SU-DHL-6 (cell line): ENCODE measurements at regions not wholly inside any gene's neighbourhood (a gene's known extent, or its start where the extent isn't known, plus 50 kb on each side); places are given as distances from the start of the nearest gene placed in this dataset.

Experiments used
- EZH2phosphoT487 ChIP-seq: fragments of 200-600 bp; sonication (generic), shearing (Covaris generic); conservative IDR thresholded peaks from 2 replicates; pipeline ENCODE4 v1.6.1; 2018; ENCODE audit warnings: mild to moderate bottlenecking, antibody characterized with exemption, low read length, moderate library complexity, mixed read lengths
- TF ChIP-seq, protein P1 (sequence below): fragments of 200-600 bp; sonication (generic); IDR thresholded peaks from one replicate; pipeline ENCODE4 v1.5.1; 2017; ENCODE audit warnings: antibody characterized with exemption, mild to moderate bottlenecking, low read length, moderate library complexity; ENCODE audit not compliant: insufficient read depth, poor library complexity, severe bottlenecking

GRCh38 chr17:10968007-10968406 lies 130.1 kb upstream of the PIRT start:
- TF ChIP-seq, protein P1, sequence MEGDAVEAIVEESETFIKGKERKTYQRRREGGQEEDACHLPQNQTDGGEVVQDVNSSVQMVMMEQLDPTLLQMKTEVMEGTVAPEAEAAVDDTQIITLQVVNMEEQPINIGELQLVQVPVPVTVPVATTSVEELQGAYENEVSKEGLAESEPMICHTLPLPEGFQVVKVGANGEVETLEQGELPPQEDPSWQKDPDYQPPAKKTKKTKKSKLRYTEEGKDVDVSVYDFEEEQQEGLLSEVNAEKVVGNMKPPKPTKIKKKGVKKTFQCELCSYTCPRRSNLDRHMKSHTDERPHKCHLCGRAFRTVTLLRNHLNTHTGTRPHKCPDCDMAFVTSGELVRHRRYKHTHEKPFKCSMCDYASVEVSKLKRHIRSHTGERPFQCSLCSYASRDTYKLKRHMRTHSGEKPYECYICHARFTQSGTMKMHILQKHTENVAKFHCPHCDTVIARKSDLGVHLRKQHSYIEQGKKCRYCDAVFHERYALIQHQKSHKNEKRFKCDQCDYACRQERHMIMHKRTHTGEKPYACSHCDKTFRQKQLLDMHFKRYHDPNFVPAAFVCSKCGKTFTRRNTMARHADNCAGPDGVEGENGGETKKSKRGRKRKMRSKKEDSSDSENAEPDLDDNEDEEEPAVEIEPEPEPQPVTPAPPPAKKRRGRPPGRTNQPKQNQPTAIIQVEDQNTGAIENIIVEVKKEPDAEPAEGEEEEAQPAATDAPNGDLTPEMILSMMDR = no peak
- TF ChIP-seq EZH2phosphoT487 = no peak
